HCT116 (cell line): ENCODE measurements at regions not wholly inside any gene's neighbourhood (a gene's known extent, or its start where the extent isn't known, plus 50 kb on each side); places are given as distances from the start of the nearest gene placed in this dataset.

Experiments
- ATAC-seq: fragments of 200-7000 bp; cut with Tn5 transposase; 2 replicates; pipeline ENCODE4 v1.9.1; 2020; ENCODE audit warnings: mild to moderate bottlenecking, moderate library complexity
- BruUV-seq: library from RNA; stranded (reverse); fragments of 400-500 nt; replicated peaks from 2 replicates; lab custom pipeline; 2021; lab: Mats Ljungman, UMichigan
- CTCF ChIA-PET: fragments of 300-600 bp; sonication (Branson Sonifier 250); formaldehyde crosslinking; loops from one replicate; lab custom pipeline; 2021; ENCODE audit warnings: antibody characterized with exemption; lab: Charles Lee
- POLR2A ChIA-PET: fragments of 300-600, 350-600 bp; sonication (Branson Sonifier 250); formaldehyde crosslinking; loops from one replicate; lab custom pipeline; 2021; ENCODE audit warnings: antibody characterized with exemption; lab: Charles Lee
- RAD21 ChIA-PET, 2 experiments: fragments of 300-600 bp; sonication (Branson Sonifier 250); formaldehyde crosslinking; loops; one replicate each; lab custom pipeline; 2023; ENCODE audit warnings: low total read pairs in 2 of 2; ENCODE audit not compliant: uncharacterized antibody in 2 of 2, unreplicated experiment in 2 of 2, low non-redundant PET in 1 of 2; lab: Charles Lee
- DNase-seq: peaks from one replicate; pipeline ENCODE4 v3.0.0-alpha.2; 2010; ENCODE audit warnings: low read depth, low spot score
- H2AFZ ChIP-seq: fragments of 200-600 bp; shearing (Covaris generic), sonication (generic); 2 replicates; pipeline ENCODE4 v1.6.1; 2017; ENCODE audit warnings: low read depth, mixed run types, mixed read lengths, antibody characterized with exemption, low read length; ENCODE audit not compliant: poor library complexity, severe bottlenecking
- H3K27ac ChIP-seq: 2 replicates; pipeline ENCODE4 v1.5.1; 2012; ENCODE audit warnings: low read depth, low read length
- H3K27me3 ChIP-seq: fragments of 200-600 bp; sonication (generic); 2 replicates; pipeline ENCODE4 v1.6.1; 2016; ENCODE audit warnings: mixed run types, low read length, mixed read lengths; ENCODE audit not compliant: insufficient read depth
- H3K36me3 ChIP-seq, 2 experiments: fragments of 200-500 bp in 1 of 2; fragments of 200-600 bp in 1 of 2; sonication (Bioruptor generic) in 1 of 2; sonication (generic) in 1 of 2; 2 replicates each; pipeline versions ENCODE4 v1.5.1 to v1.6.1; 2014 to 2016; ENCODE audit warnings: low read length in 2 of 2, inconsistent platforms in 1 of 2, mixed read lengths in 1 of 2, mixed run types in 1 of 2; ENCODE audit not compliant: insufficient read depth in 2 of 2, control insufficient read depth in 1 of 2
- H3K4me1 ChIP-seq, 2 experiments: fragments of 200-600 bp in 1 of 2; sonication (generic) in 1 of 2; 2 replicates each; pipeline versions ENCODE4 v1.5.1 to v1.6.1; 2012 to 2017; ENCODE audit warnings: low read length in 2 of 2, inconsistent platforms in 1 of 2, mild to moderate bottlenecking in 1 of 2, mixed read lengths in 1 of 2, mixed run types in 1 of 2, moderate library complexity in 1 of 2; ENCODE audit not compliant: insufficient read depth in 2 of 2, control insufficient read depth in 1 of 2
- H3K4me2 ChIP-seq: fragments of 200-600 bp; sonication (generic); 2 replicates; pipeline ENCODE4 v1.6.1; 2017; ENCODE audit warnings: mixed run types, low read length, mixed read lengths
- H3K4me3 ChIP-seq, 2 experiments: fragments of 200-600 bp in 1 of 2; sonication (generic) in 1 of 2; replicated peaks in 1 of 2; 2 replicates each; pipeline ENCODE4 v1.5.1; 2011 to 2016; ENCODE audit warnings: low read length in 2 of 2, control low read depth in 1 of 2, low read depth in 1 of 2, mild to moderate bottlenecking in 1 of 2, mixed read lengths in 1 of 2, mixed run types in 1 of 2
- H3K79me2 ChIP-seq: fragments of 200-600 bp; sonication (generic); 2 replicates; pipeline ENCODE4 v1.6.1; 2017; ENCODE audit warnings: mild to moderate bottlenecking, mixed run types, low read length, moderate library complexity, mixed read lengths; ENCODE audit not compliant: insufficient read depth
- H3K9ac ChIP-seq: fragments of 200-600 bp; sonication (generic); 2 replicates; pipeline ENCODE4 v1.6.1; 2016; ENCODE audit warnings: low read length, mixed read lengths
- H3K9me2 ChIP-seq: fragments of 200-600 bp; sonication (generic), shearing (Covaris generic); 2 replicates; pipeline ENCODE4 v1.6.1; 2017; ENCODE audit warnings: mixed run types, mild to moderate bottlenecking, moderate library complexity; ENCODE audit not compliant: insufficient read depth
- H3K9me3 ChIP-seq, 2 experiments: fragments of 200-500 bp in 1 of 2; fragments of 200-600 bp in 1 of 2; sonication (Bioruptor generic) in 1 of 2; sonication (generic) in 1 of 2; 2 replicates each; pipeline ENCODE4 v1.6.1; 2014 to 2017; ENCODE audit warnings: low read length in 2 of 2, mixed read lengths in 2 of 2, inconsistent platforms in 1 of 2, low read depth in 1 of 2, mild to moderate bottlenecking in 1 of 2, mixed run types in 1 of 2, moderate library complexity in 1 of 2; ENCODE audit not compliant: control insufficient read depth in 1 of 2, insufficient read depth in 1 of 2
- H4K20me1 ChIP-seq: fragments of 200-600 bp; sonication (generic), shearing (Covaris generic); 2 replicates; pipeline ENCODE4 v1.6.1; 2017; ENCODE audit warnings: mixed run types, mild to moderate bottlenecking, moderate library complexity; ENCODE audit not compliant: insufficient read depth
- CEBPB ChIP-seq: IDR thresholded peaks from 2 replicates; pipeline ENCODE4 v1.6.1; 2012; ENCODE audit warnings: low read depth
- EGR1 ChIP-seq: IDR thresholded peaks from 2 replicates; pipeline ENCODE4 v1.6.1; 2012; ENCODE audit warnings: low read depth
- FOSL1 ChIP-seq: IDR thresholded peaks from 2 replicates; pipeline ENCODE4 v1.6.1; 2012; ENCODE audit warnings: low read depth
- MAX ChIP-seq: IDR thresholded peaks from 2 replicates; pipeline ENCODE4 v1.6.1; 2012
- POLR2AphosphoS5 ChIP-seq: IDR thresholded peaks from 2 replicates; pipeline ENCODE4 v1.6.1; 2011; ENCODE audit warnings: mild to moderate bottlenecking, low read depth, low read length, moderate library complexity
- TCF7L2 ChIP-seq: IDR thresholded peaks from 2 replicates; pipeline ENCODE4 v1.7.0; 2011; ENCODE audit warnings: borderline replicate concordance, inconsistent platforms; ENCODE audit not compliant: insufficient read depth, insufficient read length; ENCODE audit errors: extremely low read depth
- ZFX ChIP-seq: fragments of 450-650 bp; IDR thresholded peaks from 2 replicates; pipeline ENCODE4 v1.6.1; 2017
- intact Hi-C: fragments of 100-400 bp; cut with micrococcal nuclease; formaldehyde crosslinking; loops from 2 replicates; pipeline ENCODE4 v1.10.0; 2022
- TF ChIP-seq, protein P1 (sequence below): IDR thresholded peaks from 2 replicates; pipeline ENCODE4 v1.6.1; 2011; ENCODE audit warnings: mild to moderate bottlenecking, low read length, moderate library complexity; ENCODE audit not compliant: insufficient replicate concordance; ENCODE audit errors: extremely low read depth

- Histone ChIP-seq H3K79me2 (no peaks in the 10 kb centered on the region), H3K9ac (no peak overlapping the region), H3K4me2 (no peak overlapping the region), H3K36me3 (no peaks in the 10 kb centered on the region), H3K27ac (no peak overlapping the region), H3K9me3 (peaks cover 0 to 22% of the 10 kb centered on the region in 2 experiments; a peak in 2 of 4 replicates), H3K9me2 (no peaks in the 10 kb centered on the region), H3K4me3 (no peak overlapping the region), H3K27me3 (no peaks in the 10 kb centered on the region), H4K20me1 (no peaks in the 10 kb centered on the region), H3K4me1 (no peaks in the 10 kb centered on the region), H2AFZ (no peak overlapping the region)
- RAD21 ChIA-PET = no interaction called here
- BruUV-seq = no TSS peak
- DNase-seq (no peak), ATAC-seq (no peak)
- intact Hi-C loops = no loop called here
- POLR2A ChIA-PET = no interaction called here
- CTCF ChIA-PET = no interaction called here
- no peak for TF ChIP-seq POLR2AphosphoS5
- no peak for TF ChIP-seq ZFX
- TF ChIP-seq CEBPB = no peak
- TF ChIP-seq MAX = no peak
- no peak for TF ChIP-seq FOSL1
- TF ChIP-seq, protein P1, sequence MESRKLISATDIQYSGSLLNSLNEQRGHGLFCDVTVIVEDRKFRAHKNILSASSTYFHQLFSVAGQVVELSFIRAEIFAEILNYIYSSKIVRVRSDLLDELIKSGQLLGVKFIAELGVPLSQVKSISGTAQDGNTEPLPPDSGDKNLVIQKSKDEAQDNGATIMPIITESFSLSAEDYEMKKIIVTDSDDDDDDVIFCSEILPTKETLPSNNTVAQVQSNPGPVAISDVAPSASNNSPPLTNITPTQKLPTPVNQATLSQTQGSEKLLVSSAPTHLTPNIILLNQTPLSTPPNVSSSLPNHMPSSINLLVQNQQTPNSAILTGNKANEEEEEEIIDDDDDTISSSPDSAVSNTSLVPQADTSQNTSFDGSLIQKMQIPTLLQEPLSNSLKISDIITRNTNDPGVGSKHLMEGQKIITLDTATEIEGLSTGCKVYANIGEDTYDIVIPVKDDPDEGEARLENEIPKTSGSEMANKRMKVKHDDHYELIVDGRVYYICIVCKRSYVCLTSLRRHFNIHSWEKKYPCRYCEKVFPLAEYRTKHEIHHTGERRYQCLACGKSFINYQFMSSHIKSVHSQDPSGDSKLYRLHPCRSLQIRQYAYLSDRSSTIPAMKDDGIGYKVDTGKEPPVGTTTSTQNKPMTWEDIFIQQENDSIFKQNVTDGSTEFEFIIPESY = no peak
- no peak for TF ChIP-seq TCF7L2
- TF ChIP-seq EGR1 = no peak
Observed at GRCh38 chr18:78480262-78481054, 499.2 kb upstream of the SALL3 start.
